GM10847 (cell line): ENCODE measurements at regions not wholly inside any gene's neighbourhood (a gene's known extent, or its start where the extent isn't known, plus 50 kb on each side); places are given as distances from the start of the nearest gene placed in this dataset.

Source experiments
- POLR2A ChIP-seq: IDR thresholded peaks from 2 replicates; pipeline ENCODE4 v1.6.1; 2011; ENCODE audit not compliant: insufficient read length; ENCODE audit errors: extremely low read depth

DNA sequence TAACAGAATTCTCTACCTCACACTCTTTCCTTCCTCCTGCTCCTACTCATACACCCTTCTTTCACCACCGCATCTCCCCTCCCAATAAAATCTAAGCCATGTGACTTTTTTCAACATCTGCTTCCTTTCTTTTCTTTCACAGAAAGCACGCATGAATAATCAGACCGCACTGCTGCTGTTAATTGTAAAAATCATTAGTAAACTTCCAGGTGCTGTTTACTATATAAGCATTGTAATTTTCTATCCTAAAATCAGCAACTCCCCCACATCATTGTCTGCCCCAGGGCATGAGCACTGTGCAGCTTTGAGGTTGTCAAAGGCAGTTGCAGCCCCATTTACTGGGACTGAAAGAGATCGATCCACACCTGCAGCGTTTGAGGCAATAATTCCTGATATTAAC lies 782.6 kb upstream of the ID2 start:
- no peak for TF ChIP-seq POLR2A

DNA sequence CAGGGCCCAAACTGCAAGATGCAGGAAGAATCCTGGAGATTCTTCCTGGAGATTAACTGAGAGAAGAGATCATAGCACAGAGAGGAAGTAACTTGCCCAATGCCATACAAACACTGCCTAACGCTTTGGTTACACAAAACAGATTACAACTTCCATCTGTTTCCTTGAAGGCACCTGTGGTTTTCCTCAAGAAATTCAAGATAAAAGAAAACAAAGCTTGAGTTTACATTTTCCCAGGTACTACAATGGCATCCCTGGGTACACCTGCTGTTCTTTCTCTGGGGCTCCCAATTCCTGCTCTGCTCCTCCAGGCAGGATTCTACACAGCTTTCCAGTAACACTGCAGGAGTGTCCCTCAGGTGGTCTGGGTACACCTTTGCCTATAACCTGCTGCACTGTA lies 781.9 kb upstream of the ID2 start:
- no peak for TF ChIP-seq POLR2A

DNA sequence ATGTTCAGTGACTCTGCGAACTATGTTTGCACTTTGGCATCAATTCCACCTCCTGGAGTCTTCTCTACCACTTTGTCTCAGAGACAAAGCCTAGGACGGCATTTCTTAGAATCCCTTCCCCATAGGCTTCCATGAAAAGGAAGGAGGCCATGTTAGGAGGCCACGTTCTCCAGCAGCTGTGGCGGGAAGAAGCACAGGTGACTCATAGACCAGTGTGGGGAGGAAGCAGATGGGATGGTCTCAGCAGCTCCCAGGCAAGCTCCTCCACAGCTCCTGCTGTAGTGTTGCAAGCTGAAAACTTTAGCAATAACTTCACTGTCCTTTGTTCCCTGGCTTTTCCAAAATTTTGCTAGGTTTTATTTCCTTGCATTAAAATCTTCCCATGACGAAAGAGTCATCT lies 781.3 kb upstream of the ID2 start:
- TF ChIP-seq POLR2A = no peak

DNA sequence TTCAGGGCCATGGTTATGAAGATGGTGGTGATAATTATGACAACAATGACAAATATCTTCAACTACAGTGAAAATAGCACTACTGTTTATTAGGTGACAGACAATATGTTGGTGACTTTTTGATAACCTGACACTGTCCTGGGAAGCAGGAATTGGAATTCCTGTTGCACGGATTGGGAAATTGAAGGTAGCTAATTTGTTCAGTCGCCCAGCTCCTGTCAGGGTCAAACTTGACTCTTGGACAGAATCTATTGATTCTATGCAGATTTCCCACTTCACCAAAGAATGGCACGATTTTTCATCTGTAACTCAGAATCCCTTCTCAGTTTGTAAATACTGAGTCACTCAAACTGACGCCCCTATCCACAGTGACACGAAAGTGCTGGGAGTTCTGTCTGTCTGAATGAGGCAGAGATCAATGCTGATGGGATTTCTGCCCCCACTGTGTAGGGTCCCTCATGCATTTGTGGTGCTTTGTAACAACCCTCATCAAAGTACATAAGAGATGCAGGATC lies 779.5 kb upstream of the ID2 start:
- no peak for TF ChIP-seq POLR2A

DNA sequence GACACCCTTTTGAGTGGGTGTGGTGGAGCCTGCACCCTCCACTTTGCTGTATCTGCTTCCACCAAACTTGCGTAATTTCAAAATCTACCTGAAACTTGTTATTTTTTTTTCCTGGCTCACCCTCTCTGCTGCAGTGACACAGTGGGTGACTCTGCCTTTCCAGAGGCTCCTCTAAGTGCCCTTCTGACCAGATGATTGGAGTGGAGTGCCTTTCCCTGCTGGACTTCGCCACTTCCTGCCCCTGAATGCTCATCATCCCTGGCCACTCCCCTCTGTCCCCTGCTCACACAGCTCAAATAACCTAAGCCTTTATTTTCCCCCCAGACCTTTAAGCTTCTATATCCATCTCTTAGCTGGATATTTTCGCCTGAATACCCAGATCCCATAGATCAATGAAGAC lies 777.5 kb upstream of the ID2 start:
- no peak for TF ChIP-seq POLR2A

DNA sequence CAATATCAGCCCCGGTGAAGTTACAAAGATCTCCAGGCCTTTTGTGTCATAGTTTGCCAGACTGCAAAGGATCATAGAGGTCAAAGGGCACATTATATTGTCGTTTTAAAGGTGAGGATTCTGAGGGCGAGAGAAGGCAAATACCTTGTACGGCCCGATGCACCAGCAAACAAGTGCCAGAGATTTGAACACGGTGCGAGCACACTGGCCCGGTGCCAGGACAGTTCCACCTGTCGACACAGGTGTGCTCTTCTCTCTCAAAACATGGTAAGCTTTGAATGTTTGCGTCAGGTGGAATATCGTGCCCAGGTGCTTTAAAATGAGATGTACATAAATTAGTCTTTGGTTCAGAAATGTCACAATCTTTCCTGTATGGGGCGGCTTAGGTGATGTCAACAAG lies 776.1 kb upstream of the ID2 start:
- TF ChIP-seq POLR2A = no peak

DNA sequence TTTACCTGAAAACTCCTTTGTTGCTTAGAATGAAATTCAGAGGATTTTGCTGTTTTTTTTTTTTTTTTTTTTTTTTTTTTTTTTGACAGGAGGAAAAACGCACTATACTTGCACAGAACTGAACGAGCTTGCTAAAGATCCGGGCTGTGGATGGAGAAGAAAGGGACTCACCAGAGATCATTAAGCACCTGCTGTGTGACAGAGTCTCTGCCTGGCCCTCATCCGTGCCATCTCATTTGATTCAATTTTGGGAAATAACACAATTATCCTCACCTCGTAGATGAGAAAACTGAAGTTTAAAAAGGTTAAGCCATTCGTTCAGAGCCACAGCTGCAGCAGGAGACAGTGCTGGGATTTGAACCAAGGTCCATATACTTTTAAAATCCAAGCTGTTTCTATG lies 775.4 kb upstream of the ID2 start:
- TF ChIP-seq POLR2A = no peak

DNA sequence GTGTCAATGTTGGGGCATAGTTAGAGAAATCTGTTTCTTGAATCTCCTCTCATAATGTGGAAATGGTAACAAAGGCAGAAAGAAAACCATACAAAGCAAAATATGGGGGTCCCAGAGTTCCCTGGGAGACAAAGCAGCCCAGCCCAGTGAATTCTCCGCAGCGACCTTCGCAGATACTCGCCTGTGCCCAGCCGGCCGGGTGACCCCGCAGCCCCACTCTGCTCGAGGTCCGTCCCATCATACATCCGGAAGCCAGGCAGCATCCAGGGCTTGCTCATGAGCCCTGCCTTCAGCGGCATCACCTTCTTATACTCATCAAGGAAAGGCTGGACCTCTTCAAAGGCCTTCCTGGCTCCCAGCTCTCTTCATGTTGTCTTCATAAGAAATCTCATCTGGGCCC lies 774.8 kb upstream of the ID2 start:
- no peak for TF ChIP-seq POLR2A

DNA sequence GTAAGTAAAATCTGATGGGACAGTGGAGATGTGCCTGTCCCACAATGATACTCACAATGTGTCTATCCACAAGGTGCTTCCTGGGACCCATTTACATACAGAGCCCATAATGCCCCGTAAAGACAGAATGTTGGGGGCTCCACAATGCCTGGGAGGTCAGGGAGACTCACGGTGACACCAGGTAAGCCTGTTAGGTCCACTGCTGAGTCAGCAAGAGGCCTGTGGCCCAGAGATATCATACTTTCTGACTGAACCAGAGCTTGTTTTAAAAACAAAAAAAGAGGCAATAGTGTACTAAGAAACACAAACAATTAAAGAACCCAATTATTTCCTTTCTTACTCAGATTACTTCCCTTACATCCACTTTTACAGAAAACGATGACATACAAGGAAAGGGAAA lies 771.1 kb upstream of the ID2 start:
- no peak for TF ChIP-seq POLR2A

DNA sequence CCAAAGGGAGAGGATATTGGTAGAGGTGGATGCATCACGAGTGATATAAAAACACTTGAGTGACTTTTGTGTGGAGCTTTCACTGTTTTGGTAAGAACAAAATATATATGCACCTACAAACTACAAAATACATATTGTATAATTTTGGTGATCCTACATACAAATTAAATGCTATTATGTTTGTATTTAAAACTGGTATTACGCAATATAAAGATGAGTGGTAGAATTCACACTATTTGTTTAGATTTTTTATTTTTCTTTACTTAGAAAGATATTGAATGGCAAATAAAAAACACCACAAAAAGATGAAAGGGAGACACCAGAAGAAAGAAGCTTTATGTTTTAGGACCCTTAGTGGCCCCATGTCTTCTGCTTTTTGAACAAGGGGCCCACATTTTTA lies 770.7 kb upstream of the ID2 start:
- TF ChIP-seq POLR2A = no peak

DNA sequence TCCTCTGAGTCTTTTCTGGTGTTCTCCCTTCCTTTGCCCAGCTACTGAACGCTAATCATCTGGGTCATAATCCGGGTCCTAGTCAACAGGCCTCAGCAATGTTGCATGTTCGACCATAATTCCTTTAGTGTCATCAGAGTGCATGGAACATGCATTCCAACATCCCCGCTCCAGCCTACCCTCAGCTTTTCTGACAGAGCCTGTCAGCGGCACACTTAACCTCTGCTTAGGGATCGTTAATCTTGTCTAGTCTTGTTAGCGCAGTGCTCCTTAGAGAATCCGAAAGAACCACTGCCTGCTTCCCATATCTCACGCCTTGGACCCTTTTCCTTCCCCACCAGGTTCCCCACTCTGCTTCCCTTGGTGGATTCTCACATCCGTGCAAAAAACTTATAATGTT lies 767.9 kb upstream of the ID2 start:
- no peak for TF ChIP-seq POLR2A

DNA sequence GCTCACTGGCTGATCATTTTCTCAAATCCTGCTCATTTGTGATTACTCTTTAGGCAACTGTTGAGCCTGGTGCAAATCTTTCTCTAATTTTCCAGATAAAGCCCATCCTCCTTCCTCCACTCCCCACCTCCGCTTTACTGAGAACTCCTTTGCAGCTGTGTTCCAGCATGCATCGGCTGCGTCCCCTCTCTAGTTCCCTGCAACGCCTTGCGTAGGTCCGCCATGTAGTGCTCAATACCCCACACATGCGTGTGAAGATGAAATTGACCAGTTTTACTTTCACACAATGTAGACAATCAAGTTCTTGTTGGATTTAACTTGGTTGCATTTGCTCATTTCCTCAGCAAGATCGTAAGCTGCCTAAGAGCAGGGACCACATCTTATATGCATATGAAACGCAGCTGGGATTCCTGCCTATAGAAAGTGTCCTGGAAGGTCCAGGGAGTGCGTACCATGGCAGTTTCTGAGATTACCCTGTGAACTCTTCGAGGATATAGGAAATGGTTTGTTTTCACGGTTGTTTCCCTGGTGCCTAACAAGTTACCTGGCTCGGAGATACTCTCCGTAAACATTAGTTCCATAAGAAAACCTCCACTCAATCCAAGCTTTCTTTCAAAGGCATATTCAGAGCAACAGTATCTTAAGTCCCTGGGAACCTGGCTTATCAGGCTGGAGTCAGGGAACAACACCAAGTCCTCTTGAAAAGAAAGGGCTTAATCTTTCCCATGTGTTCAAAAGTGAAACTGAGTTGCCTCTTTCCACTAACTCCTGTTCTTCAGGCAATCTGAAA lies 766.4 kb upstream of the ID2 start:
- TF ChIP-seq POLR2A = no peak

DNA sequence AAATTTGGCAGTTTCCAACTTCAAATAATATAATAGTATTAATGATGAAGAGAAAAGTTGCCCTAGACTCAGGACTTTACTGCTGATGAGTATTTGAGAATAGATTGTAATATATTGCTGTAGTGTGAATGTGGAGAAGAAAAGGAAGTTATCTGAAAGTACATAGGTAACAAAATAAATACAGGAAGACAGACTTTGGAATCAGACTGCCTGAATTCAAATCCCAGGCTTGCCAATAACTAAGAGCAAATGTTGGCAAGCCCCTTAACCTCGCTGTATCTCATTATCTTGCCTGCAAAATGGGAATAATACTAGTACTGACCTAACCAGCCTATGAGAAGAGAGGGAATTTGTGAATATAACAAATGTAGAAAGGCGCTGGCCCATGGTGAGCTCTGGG lies 765.2 kb upstream of the ID2 start:
- TF ChIP-seq POLR2A = no peak

DNA sequence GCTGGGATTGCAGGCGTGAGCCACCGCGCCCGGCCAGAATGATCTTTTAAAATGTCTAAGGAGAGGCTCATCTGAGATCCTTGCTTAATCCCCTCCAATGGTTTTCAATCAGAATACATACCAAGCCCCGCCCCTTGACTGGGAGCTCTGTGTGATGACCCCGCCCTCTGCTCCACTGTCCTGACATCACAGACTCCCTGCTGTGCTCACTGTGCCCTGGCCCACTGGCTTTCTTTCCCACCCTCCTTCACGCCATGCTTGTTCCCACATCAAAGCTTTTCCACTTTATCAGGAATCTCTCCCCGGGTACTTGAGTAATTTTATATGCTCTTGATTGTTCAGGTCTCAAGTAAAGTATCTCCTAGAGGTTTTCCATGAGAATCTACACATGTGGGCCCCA lies 762.3 kb upstream of the ID2 start:
- no peak for TF ChIP-seq POLR2A

DNA sequence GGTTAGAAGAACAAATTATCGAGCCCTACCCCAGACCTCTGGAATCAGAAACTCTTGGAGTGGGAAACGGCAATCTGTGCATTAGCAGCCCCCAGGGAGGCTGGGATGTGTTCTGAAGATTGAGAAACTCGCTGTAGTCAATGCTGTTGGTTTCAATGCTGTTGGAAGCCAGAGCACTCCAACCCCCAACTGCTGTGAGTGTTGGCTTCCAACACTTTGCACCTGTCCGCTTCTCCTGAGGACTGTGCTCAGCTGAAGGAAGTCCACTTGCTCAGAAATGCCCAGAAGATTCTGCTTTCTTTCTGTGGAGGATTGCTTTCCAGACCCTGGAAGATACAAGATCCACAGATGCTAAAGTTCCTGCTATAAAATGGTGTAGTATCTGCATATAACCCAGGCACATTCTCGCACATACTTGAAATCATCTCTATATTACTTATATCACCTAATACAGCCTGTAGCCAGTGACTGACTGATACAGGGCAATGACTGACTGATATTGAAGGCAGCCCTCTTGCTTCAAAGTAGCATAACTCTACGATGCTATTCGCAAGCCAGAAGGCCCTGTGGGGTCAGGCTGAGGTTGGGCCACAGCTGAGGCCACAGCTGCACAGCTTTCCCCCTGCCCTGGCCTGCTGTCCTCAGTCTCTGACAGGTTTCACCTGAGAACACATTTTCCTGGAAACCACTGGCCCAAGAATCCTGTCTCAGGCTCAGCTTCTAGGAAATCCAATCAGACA lies 757.7 kb upstream of the ID2 start:
- TF ChIP-seq POLR2A = no peak

DNA sequence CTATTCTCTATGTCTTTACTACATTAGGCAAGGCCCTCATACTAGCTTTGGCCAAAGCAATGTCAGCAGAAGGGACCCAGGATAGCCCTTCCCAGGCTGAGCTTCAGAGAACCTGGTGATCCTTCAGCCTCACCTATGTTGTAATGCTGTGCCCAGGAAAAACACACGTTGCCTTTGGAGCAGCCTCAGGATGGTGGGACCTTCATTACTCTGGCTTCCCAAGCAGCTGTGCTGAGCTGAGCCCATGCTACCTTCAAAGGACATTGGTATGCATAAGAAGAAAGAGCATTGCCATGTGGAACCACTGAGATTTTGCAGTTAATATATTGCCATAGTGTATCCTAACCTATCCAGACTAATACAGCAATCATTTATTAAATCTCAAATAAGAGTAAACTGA lies 756.4 kb upstream of the ID2 start:
- no peak for TF ChIP-seq POLR2A

DNA sequence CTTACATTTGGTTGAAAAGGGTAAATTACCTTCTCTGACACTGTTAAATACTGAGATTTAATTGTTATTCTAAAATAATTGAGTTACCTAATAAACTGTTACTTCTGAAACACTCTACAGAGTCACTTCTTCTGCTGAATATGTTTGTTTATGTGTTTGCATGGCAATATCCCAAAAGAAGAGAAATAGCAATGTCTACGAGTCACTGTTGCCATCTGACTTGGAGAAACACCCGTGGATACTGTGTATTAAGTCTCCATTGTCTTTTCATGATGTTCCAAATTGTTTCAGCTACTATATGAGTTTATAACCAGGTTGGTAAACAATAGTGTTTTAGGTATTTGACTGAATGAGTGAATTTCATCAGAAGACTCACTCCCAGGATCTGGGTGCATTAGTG lies 754.2 kb upstream of the ID2 start:
- TF ChIP-seq POLR2A = no peak

DNA sequence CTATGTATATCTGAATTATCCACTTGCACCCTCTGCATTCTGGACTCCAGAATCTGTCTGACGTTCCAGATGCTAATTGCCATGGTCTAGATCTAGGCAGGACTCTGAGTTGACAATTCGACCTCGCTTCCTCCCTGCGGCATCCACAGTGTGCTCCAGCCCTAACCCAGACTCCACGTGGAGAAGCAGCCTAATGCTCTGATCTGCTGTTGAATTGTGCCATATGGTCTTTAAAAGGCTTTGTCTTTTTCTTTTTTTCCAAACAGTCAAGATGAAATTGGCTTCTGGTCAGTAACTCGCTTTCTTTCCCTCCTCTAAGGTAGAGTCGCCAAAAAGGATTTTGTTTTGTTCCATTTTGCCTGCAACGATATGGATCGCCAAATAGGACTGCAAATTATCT lies 752.6 kb upstream of the ID2 start:
- TF ChIP-seq POLR2A = no peak
